A549 (cell line): ENCODE measurements at regions not wholly inside any gene's neighbourhood (a gene's known extent, or its start where the extent isn't known, plus 50 kb on each side); places are given as distances from the start of the nearest gene placed in this dataset.

Experiments
- ATAC-seq, 2 experiments: fragments of 200-7000 bp in 1 of 2; fragments of >200 bp in 1 of 2; cut with Nextera tagmentation in 1 of 2; cut with Tn5 transposase in 1 of 2; 3 replicates each; pipeline versions ENCODE4 v1.8.0 to v1.9.1; 2018 to 2020; ENCODE audit warnings: mild to moderate bottlenecking in 1 of 2, moderate library complexity in 1 of 2
- CTCF ChIA-PET: fragments of 300-600 bp; sonication (Branson Sonifier 250); formaldehyde crosslinking; extraction: SDS; loops from one replicate; lab custom pipeline; 2021; ENCODE audit warnings: antibody characterized with exemption, inconsistent platforms; lab: Yijun Ruan, JAX
- POLR2A ChIA-PET: fragments of 350-600 bp; formaldehyde crosslinking; extraction: SDS; loops from one replicate; lab custom pipeline; 2021; ENCODE audit warnings: antibody characterized with exemption, inconsistent platforms; lab: Yijun Ruan, JAX
- DNase-seq, 2 experiments: peaks; one replicate each; pipeline versions ENCODE4 v3.0.0 to v3.0.0-alpha.2; 2011 to 2016; ENCODE audit warnings: low read depth in 1 of 2, low spot score in 1 of 2
- FAIRE-seq: peaks from 2 replicates; lab custom pipeline; 2011; peaks lifted over from hg19 to GRCh38; lab: Jason Lieb, UNC
- H3K27ac ChIP-seq, 2 experiments: fragments of >200 bp; sonication (Bioruptor Twin); formaldehyde crosslinking; 3 replicates each; pipeline ENCODE4 v1.5.1; 2016 to 2017
- H3K4me1 ChIP-seq: fragments of >200 bp; sonication (Bioruptor Twin); formaldehyde crosslinking; 3 replicates; pipeline ENCODE4 v1.6.1; 2016
- H3K4me2 ChIP-seq: fragments of >200 bp; sonication (Bioruptor Twin); formaldehyde crosslinking; 3 replicates; pipeline ENCODE4 v1.6.1; 2016
- H3K4me3 ChIP-seq: fragments of >200 bp; sonication (Bioruptor Twin); formaldehyde crosslinking; 3 replicates; pipeline ENCODE4 v1.5.1; 2016
- H3K9me3 ChIP-seq: fragments of >200 bp; sonication (Bioruptor Twin); formaldehyde crosslinking; 3 replicates; pipeline ENCODE4 v1.6.1; 2016
- CBX8 ChIP-seq: fragments of 200-600 bp; sonication (generic); IDR thresholded peaks from 2 replicates; pipeline ENCODE4 v1.6.1; 2016
- CHD2 ChIP-seq: fragments of 150-350 bp; IDR thresholded peaks from 2 replicates; pipeline ENCODE4 v1.6.1; 2014; ENCODE audit warnings: low read length; ENCODE audit not compliant: partially characterized antibody
- EHF ChIP-seq: fragments of 250-450 bp; sonication (Bioruptor Pico); IDR thresholded peaks from 2 replicates; pipeline ENCODE4 v1.5.0; 2020; ENCODE audit warnings: mild to moderate bottlenecking
- ESRRA ChIP-seq: fragments of 150-350 bp; IDR thresholded peaks from 2 replicates; pipeline ENCODE4 v1.6.1; 2014; ENCODE audit warnings: mild to moderate bottlenecking, low read length, borderline replicate concordance
- GATA3 ChIP-seq: IDR thresholded peaks from 2 replicates; pipeline ENCODE4 v1.6.1; 2012; ENCODE audit warnings: borderline replicate concordance
- HDAC2 ChIP-seq: fragments of 200-600 bp; sonication (generic); IDR thresholded peaks from 2 replicates; pipeline ENCODE4 v1.6.1; 2016
- HOXA7 ChIP-seq: fragments of 250-450 bp; sonication (Bioruptor Pico); IDR thresholded peaks from 2 replicates; pipeline ENCODE4 v1.5.0; 2020; ENCODE audit warnings: mild to moderate bottlenecking, moderate library complexity
- JUN ChIP-seq, 2 experiments: fragments of >200 bp; sonication (Bioruptor Twin); formaldehyde crosslinking; IDR thresholded peaks; 2 replicates in 1 of 2; 3 replicates in 1 of 2; pipeline ENCODE4 v1.6.1; 2016 to 2017
- KDM1A ChIP-seq: fragments of 200-600 bp; sonication (generic); IDR thresholded peaks from 2 replicates; pipeline ENCODE4 v1.6.1; 2016; ENCODE audit warnings: low read depth, mild to moderate bottlenecking
- MYC ChIP-seq: IDR thresholded peaks from 2 replicates; pipeline ENCODE4 v1.6.1; 2012; ENCODE audit warnings: mild to moderate bottlenecking, inconsistent platforms, low read length, improper control_type of control experiment, borderline replicate concordance
- NFE2L2 ChIP-seq: fragments of 150-350 bp; conservative IDR thresholded peaks from 2 replicates; pipeline ENCODE4 v1.6.1; 2014; ENCODE audit warnings: low read length
- NPAS2 ChIP-seq: fragments of 250-450 bp; sonication (Bioruptor Pico); IDR thresholded peaks from 2 replicates; pipeline ENCODE4 v1.8.0; 2022; ENCODE audit warnings: mild to moderate bottlenecking, moderate library complexity, borderline replicate concordance
- POLR2AphosphoS2 ChIP-seq: conservative IDR thresholded peaks from 2 replicates; pipeline ENCODE4 v1.6.1; 2012; ENCODE audit warnings: low read length, improper control_type of control experiment, inconsistent platforms
- RARB ChIP-seq: fragments of 250-450 bp; sonication (Bioruptor Pico); IDR thresholded peaks from 2 replicates; pipeline ENCODE4 v1.8.0; 2021; ENCODE audit warnings: mild to moderate bottlenecking, moderate library complexity
- RNF2 ChIP-seq: fragments of 200-600 bp; sonication (generic); IDR thresholded peaks from 2 replicates; pipeline ENCODE4 v1.6.1; 2016; ENCODE audit warnings: low read depth, mild to moderate bottlenecking, antibody characterized with exemption, moderate library complexity, borderline replicate concordance
- SREBF2 ChIP-seq: fragments of 450-650 bp; IDR thresholded peaks from 2 replicates; pipeline ENCODE4 v1.6.1; 2014; ENCODE audit warnings: mild to moderate bottlenecking, moderate library complexity
- TP53 ChIP-seq: fragments of 250-450 bp; sonication (Bioruptor Pico); IDR thresholded peaks from 2 replicates; pipeline ENCODE4 v1.5.0; 2021; ENCODE audit warnings: mild to moderate bottlenecking, moderate library complexity
- ZFP36 ChIP-seq: fragments of 450-650 bp; IDR thresholded peaks from 2 replicates; pipeline ENCODE4 v1.6.1; 2014; ENCODE audit warnings: borderline replicate concordance; ENCODE audit not compliant: partially characterized antibody
- WGBS: methylation state at CpG from one replicate; pipeline ENCODE4 v1.1.6; 2017; ENCODE audit errors: missing lambda C conversion rate; 5-methylcytosine and 5-hydroxymethylcytosine counted together
- TF ChIP-seq, protein P1 (sequence below): fragments of >200 bp; sonication (Bioruptor Twin); formaldehyde crosslinking; IDR thresholded peaks from 2 replicates; pipeline ENCODE4 v1.6.1; 2016
- TF ChIP-seq, protein P2 (sequence below): fragments of 200-600 bp; sonication (generic); IDR thresholded peaks from 2 replicates; pipeline ENCODE4 v1.6.1; 2016; ENCODE audit warnings: antibody characterized with exemption, mild to moderate bottlenecking, moderate library complexity

DNA sequence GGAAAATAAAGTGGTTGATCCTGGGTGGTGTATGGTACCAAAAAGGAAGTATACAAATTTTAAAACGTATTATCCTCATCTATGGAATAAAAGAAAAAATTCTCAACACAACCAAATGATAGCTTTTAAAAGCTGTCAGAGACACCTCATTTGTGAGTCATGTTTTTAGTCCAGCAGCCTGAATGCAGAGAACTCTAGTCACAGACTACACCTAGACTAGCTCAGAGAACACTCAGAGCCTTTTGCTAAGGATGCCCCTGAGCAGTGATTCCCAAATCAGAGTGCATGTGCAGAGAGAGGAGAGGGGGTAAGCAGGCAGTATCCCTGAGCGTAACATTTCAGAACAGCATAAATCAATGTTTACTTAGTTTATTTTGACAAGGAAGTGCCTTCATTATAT lies 809.3 kb downstream of the HACE1 start:
- ChIA-PET CTCF (no interaction called here), POLR2A (no interaction called here)
- WGBS, result 38% methylated on average over 2 of the region's 2 CpGs
- ATAC-seq, result no peak
- H3K4me3 ChIP-seq, result no peak overlapping the region
- DNase-seq, result no peak
- no peaks in the 10 kb centered on the region for H3K4me1 ChIP-seq
- no peak overlapping the region for H3K4me2 ChIP-seq
- no peak for FAIRE-seq
- H3K9me3 ChIP-seq, result no peaks in the 10 kb centered on the region
- H3K27ac ChIP-seq, result no peak overlapping the region
- TF ChIP-seq POLR2AphosphoS2, result no peak
- no peak for TF ChIP-seq JUN (IDR thresholded peaks at IDR 0.05)
- no peak for TF ChIP-seq CHD2
- TF ChIP-seq RARB (CRISPR knock-in tag), result no peak
- no peak for TF ChIP-seq NFE2L2
- no peak for TF ChIP-seq ESRRA
- TF ChIP-seq RNF2, result no peak
- TF ChIP-seq TP53, result no peak
- no peak for TF ChIP-seq HDAC2
- TF ChIP-seq HOXA7 (CRISPR knock-in tag), result no peak
- TF ChIP-seq NPAS2 (CRISPR knock-in tag), result no peak
- TF ChIP-seq, protein P1, sequence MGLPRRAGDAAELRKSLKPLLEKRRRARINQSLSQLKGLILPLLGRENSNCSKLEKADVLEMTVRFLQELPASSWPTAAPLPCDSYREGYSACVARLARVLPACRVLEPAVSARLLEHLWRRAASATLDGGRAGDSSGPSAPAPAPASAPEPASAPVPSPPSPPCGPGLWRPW, result no peak
- no peak for TF ChIP-seq SREBF2
- no peak for TF ChIP-seq MYC
- TF ChIP-seq, all 56 proteins: peak for 0

DNA sequence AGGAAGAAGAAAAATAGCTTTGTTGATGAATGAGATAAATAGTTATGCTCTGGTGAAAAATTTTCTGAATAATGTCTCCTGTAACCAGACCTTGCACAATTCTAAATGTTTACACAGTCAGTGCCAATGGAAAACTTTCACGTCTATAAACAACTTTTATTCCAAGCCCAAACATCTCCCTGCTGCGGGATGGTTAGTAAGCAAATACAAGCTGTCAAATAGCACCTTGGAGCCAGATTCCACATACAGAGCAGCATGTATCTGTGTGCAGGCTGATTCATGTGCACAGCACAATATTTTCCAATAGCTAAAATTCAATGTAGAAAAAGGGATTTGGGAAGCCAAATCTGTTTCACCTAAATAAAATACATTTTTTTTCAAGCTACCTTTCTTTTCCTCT lies 813.3 kb downstream of the HACE1 start:
- ATAC-seq (no peak), FAIRE-seq (no peak)
- Histone ChIP-seq H3K27ac (no peak overlapping the region), H3K4me3 (no peak overlapping the region)
- 4% methylated on average over 2 of the region's 2 CpGs for WGBS
- TF ChIP-seq, protein P2, sequence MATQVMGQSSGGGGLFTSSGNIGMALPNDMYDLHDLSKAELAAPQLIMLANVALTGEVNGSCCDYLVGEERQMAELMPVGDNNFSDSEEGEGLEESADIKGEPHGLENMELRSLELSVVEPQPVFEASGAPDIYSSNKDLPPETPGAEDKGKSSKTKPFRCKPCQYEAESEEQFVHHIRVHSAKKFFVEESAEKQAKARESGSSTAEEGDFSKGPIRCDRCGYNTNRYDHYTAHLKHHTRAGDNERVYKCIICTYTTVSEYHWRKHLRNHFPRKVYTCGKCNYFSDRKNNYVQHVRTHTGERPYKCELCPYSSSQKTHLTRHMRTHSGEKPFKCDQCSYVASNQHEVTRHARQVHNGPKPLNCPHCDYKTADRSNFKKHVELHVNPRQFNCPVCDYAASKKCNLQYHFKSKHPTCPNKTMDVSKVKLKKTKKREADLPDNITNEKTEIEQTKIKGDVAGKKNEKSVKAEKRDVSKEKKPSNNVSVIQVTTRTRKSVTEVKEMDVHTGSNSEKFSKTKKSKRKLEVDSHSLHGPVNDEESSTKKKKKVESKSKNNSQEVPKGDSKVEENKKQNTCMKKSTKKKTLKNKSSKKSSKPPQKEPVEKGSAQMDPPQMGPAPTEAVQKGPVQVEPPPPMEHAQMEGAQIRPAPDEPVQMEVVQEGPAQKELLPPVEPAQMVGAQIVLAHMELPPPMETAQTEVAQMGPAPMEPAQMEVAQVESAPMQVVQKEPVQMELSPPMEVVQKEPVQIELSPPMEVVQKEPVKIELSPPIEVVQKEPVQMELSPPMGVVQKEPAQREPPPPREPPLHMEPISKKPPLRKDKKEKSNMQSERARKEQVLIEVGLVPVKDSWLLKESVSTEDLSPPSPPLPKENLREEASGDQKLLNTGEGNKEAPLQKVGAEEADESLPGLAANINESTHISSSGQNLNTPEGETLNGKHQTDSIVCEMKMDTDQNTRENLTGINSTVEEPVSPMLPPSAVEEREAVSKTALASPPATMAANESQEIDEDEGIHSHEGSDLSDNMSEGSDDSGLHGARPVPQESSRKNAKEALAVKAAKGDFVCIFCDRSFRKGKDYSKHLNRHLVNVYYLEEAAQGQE, result no peak
- no peak for TF ChIP-seq EHF (CRISPR knock-in tag)
- no peak for TF ChIP-seq CBX8
- TF ChIP-seq, all 56 proteins: peak for 0
- no peak overlapping the region for H3K4me2 ChIP-seq
- ChIA-PET POLR2A (no interaction called here), CTCF (interaction anchor here (1.3 kb wide), 1 partner anchor 11 kb away, joined by 3 read pairs; no protein-coding TSS in a partner anchor)
- DNase-seq, result no peak
- no peaks in the 10 kb centered on the region for H3K4me1 ChIP-seq
- no peaks in the 10 kb centered on the region for H3K9me3 ChIP-seq

DNA sequence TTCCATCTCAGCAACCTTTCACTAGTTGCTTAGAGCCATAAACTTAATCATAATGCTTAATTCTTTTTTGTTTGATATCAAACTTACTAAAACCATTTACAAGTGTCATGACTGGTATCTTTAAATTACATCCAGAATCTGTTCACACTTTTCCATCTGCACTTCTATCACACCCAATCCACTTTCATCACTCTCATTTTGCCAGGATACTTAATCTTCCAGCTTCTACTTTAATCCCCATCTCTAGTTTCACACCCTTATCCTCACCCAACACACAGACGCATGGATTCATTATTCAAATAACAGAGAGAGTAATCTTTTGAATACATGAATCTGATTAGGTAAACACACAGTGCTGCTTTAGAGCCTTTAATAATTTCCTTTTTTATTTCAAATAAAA lies 828.4 kb downstream of the HACE1 start:
- TF ChIP-seq ZFP36, result no peak
- TF ChIP-seq RARB (CRISPR knock-in tag), result no peak
- no peak for TF ChIP-seq GATA3
- TF ChIP-seq HOXA7 (CRISPR knock-in tag), result no peak
- TF ChIP-seq KDM1A, result no peak
- FAIRE-seq (no peak), ATAC-seq (no peak), DNase-seq (no peak)
- 84% methylated on average over 1 of the region's 1 CpG for WGBS
- no peaks in the 10 kb centered on the region for H3K9me3 ChIP-seq
- H3K4me3 ChIP-seq, result no peak overlapping the region
- ChIA-PET POLR2A (no interaction called here), CTCF (no interaction called here)
- no peak overlapping the region for H3K4me2 ChIP-seq
- H3K4me1 ChIP-seq, result no peaks in the 10 kb centered on the region
- H3K27ac ChIP-seq, result no peak overlapping the region
